ENCODE measurements at regions not wholly inside any gene's neighbourhood (a gene's known extent, or its start where the extent isn't known, plus 50 kb on each side); places are given as distances from the start of the nearest gene placed in this dataset.

GRCh38 chr9:90964101-90965020 is 162.7 kb downstream of the SYK start:
- BruUV-seq (replicated peaks) = no TSS peak
- no peaks in the 10 kb centered on the region for H3K9me3 Mint-ChIP-seq (ENCODE audit: low read depth, unreplicated experiment)
- intact Hi-C loops (cut with micrococcal nuclease; ENCODE audit: unreplicated experiment) = no loop called here
- H3K4me3 Mint-ChIP-seq (ENCODE audit: low read depth, unreplicated experiment) = no peak overlapping the region
- peaks cover 4% of the 10 kb centered on the region for H3K36me3 Mint-ChIP-seq (ENCODE audit: insufficient read depth, unreplicated experiment)
- H3K4me1 Mint-ChIP-seq (ENCODE audit: low read depth, unreplicated experiment) = no peaks in the 10 kb centered on the region
- DNase-seq = no peak
- no peak for TF ChIP-seq CTCF (IDR thresholded peaks at IDR 0.05; ENCODE audit: unreplicated experiment)
- CTCF ChIA-PET = no interaction called here
- H3K27me3 Mint-ChIP-seq (ENCODE audit: unreplicated experiment) = no peaks in the 10 kb centered on the region
- H3K27ac Mint-ChIP-seq (ENCODE audit: unreplicated experiment) = no peak overlapping the region

DNA sequence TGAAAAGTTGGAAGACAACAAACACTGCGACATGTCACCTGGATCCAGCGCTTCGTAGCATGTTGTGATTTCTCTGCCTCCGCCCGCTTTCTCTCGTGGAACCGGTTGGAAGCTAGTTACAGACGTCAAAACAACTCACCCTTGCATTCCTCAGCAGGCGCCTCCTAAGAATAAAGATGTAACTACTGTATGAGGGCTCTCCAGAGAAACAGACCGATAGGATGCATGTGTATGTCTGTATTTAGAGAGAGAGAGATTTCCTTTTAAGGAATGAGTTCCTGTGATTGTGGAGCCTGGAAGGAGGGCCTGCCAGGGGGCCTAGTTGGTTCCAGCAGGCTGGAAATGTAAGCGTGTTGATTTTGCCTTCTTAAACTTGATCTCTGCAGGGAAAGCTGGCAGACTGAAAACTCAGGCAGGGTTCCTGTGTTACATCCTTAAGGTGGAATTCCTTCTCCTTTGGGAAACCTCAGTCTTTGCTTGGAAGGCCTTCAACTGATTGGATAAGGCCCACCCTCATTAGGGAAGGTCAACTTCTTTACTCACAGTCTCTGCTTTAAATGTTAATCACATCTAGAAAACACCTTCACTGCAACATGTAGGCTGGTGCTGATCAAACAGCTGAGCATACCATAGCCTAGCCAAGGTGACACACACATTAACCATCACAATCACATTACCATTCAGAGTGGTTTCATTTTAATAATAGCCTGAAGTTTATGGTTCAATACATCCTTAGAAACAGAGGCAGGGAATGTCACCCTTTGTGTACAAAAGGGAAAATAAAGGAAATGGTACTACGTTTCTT is 163.8 kb downstream of the SYK start:
- H3K4me3 Mint-ChIP-seq (ENCODE audit: low read depth, unreplicated experiment) = no peak overlapping the region
- intact Hi-C loops (cut with micrococcal nuclease; ENCODE audit: unreplicated experiment) = no loop called here
- peaks cover 4% of the 10 kb centered on the region for H3K36me3 Mint-ChIP-seq (ENCODE audit: insufficient read depth, unreplicated experiment)
- no peaks in the 10 kb centered on the region for H3K27me3 Mint-ChIP-seq (ENCODE audit: unreplicated experiment)
- CTCF ChIA-PET = no interaction called here
- no peak for TF ChIP-seq CTCF (IDR thresholded peaks at IDR 0.05; ENCODE audit: unreplicated experiment)
- no peak overlapping the region for H3K27ac Mint-ChIP-seq (ENCODE audit: unreplicated experiment)
- H3K4me1 Mint-ChIP-seq (ENCODE audit: low read depth, unreplicated experiment) = no peaks in the 10 kb centered on the region
- no peaks in the 10 kb centered on the region for H3K9me3 Mint-ChIP-seq (ENCODE audit: low read depth, unreplicated experiment)
- BruUV-seq (replicated peaks) = no TSS peak
- no peak for DNase-seq

GRCh38 chr9:90966031-90966290 is 164.3 kb downstream of the SYK start:
- intact Hi-C loops (cut with micrococcal nuclease; ENCODE audit: unreplicated experiment) = no loop called here
- CTCF ChIA-PET = no interaction called here
- no peaks in the 10 kb centered on the region for H3K9me3 Mint-ChIP-seq (ENCODE audit: low read depth, unreplicated experiment)
- no peak overlapping the region for H3K4me3 Mint-ChIP-seq (ENCODE audit: low read depth, unreplicated experiment)
- H3K27ac Mint-ChIP-seq (ENCODE audit: unreplicated experiment) = no peak overlapping the region
- no peaks in the 10 kb centered on the region for H3K4me1 Mint-ChIP-seq (ENCODE audit: low read depth, unreplicated experiment)
- no TSS peak for BruUV-seq (replicated peaks)
- DNase-seq = no peak
- no peak for TF ChIP-seq CTCF (IDR thresholded peaks at IDR 0.05; ENCODE audit: unreplicated experiment)
- peaks cover 4% of the 10 kb centered on the region for H3K36me3 Mint-ChIP-seq (ENCODE audit: insufficient read depth, unreplicated experiment)
- H3K27me3 Mint-ChIP-seq (ENCODE audit: unreplicated experiment) = no peaks in the 10 kb centered on the region

- Mint-ChIP-seq H3K27me3 (ENCODE audit: unreplicated experiment) (no peaks in the 10 kb centered on the region), H3K27ac (ENCODE audit: unreplicated experiment) (no peak overlapping the region), H3K9me3 (ENCODE audit: low read depth, unreplicated experiment) (no peaks in the 10 kb centered on the region), H3K36me3 (ENCODE audit: insufficient read depth, unreplicated experiment) (peaks cover 4% of the 10 kb centered on the region), H3K4me1 (ENCODE audit: low read depth, unreplicated experiment) (no peaks in the 10 kb centered on the region), H3K4me3 (ENCODE audit: low read depth, unreplicated experiment) (no peak overlapping the region)
- no TSS peak for BruUV-seq (replicated peaks)
- CTCF ChIA-PET = interaction anchor here (0.5 kb wide), 1 partner anchor 719 kb away, joined by 7 read pairs; no protein-coding TSS in a partner anchor
- no peak for DNase-seq
- no peak for TF ChIP-seq CTCF (IDR thresholded peaks at IDR 0.05; ENCODE audit: unreplicated experiment)
- intact Hi-C loops (cut with micrococcal nuclease; ENCODE audit: unreplicated experiment) = no loop called here
These were observed 165.0 kb downstream of the SYK start for GRCh38 chr9:90966480-90967144.

Measured in Calu3 (cell line).